ENCODE measurements at regions not wholly inside any gene's neighbourhood (a gene's known extent, or its start where the extent isn't known, plus 50 kb on each side); places are given as distances from the start of the nearest gene placed in this dataset.

- Mint-ChIP-seq H3K9me3 (peaks cover 6% of the 10 kb centered on the region), H3K4me1 (ENCODE audit: low read depth) (no peaks in the 10 kb centered on the region), H3K4me3 (no peak overlapping the region), H3K36me3 (ENCODE audit: insufficient read depth) (no peaks in the 10 kb centered on the region), H3K27me3 (ENCODE audit: low read depth) (no peaks in the 10 kb centered on the region)
- no peak for ATAC-seq
- no peak for DNase-seq
Observed at GRCh38 chr4:29142708-29143107, 1577.5 kb upstream of the PCDH7 start.

DNA sequence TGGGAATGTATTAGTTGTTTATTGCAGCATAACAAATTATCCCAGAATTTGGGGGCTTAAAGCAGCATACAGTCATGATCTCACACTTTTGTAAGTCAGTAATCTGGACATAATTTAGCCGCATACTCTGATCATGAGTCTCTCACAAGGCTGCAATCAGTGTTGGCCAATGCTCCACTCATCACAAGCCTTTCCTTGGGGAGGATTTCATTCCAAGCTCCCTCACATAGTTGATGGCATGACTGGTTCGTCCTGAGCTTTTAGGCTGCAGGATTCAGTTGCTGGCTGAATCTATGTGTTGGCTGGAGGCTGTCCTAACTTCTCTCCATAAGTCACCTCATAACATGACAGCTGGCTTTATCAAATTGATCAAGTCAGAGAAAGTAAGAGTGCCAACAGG, 1568.6 kb upstream of the PCDH7 start:
- Mint-ChIP-seq H3K4me3 (no peak overlapping the region), H3K27me3 (ENCODE audit: low read depth) (no peaks in the 10 kb centered on the region), H3K36me3 (ENCODE audit: insufficient read depth) (no peaks in the 10 kb centered on the region), H3K4me1 (ENCODE audit: low read depth) (no peaks in the 10 kb centered on the region), H3K9me3 (peaks cover 12% of the 10 kb centered on the region)
- ATAC-seq: no peak
- no peak for DNase-seq

DNA sequence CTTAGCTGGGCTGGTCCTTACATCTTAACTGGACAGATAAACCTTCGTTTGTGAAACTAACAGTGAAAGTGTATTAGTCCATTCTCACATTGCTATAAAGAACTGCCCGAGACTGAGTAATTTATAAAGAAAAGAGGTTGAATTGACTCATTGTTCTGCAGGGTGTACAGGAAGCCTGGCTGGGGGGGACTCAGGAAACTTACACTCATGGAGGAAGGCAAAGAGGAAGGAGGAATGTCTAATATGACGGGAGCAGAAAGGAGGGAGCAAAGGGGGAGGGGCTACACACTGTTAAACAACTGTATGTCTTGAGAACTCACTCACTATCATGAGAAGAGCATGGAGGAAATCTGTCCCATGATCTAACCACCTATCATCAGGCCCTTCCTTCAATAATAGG, 1566.5 kb upstream of the PCDH7 start:
- ATAC-seq (no peak), DNase-seq (no peak)
- H3K4me3 Mint-ChIP-seq: no peak overlapping the region
- H3K27me3 Mint-ChIP-seq (ENCODE audit: low read depth): no peaks in the 10 kb centered on the region
- H3K4me1 Mint-ChIP-seq (ENCODE audit: low read depth): no peaks in the 10 kb centered on the region
- peaks cover 13% of the 10 kb centered on the region for H3K9me3 Mint-ChIP-seq
- H3K36me3 Mint-ChIP-seq (ENCODE audit: insufficient read depth): no peaks in the 10 kb centered on the region

DNA sequence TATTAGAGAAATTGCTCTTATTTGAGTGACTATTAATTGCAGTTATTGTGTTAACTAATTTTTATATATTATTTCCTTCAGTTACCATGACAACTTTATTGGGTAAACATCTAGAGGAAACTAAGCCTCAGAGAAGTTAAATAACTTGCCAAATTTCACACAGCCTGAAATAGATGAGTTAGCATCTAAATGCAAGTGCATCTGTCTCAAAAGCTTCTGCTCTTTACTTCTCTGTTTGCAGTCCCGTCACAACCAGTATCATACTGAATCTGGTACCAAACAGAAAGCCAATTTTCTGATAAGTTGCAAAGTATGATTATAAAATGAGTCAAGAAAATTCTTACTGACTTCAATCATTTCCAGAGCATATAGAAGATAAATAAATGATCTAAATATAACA, 1544.9 kb upstream of the PCDH7 start:
- no peaks in the 10 kb centered on the region for H3K4me1 Mint-ChIP-seq (ENCODE audit: low read depth)
- H3K36me3 Mint-ChIP-seq (ENCODE audit: insufficient read depth): no peaks in the 10 kb centered on the region
- H3K27me3 Mint-ChIP-seq (ENCODE audit: low read depth): no peaks in the 10 kb centered on the region
- no peak for ATAC-seq
- DNase-seq: no peak
- peaks cover 10% of the 10 kb centered on the region for H3K9me3 Mint-ChIP-seq
- H3K4me3 Mint-ChIP-seq: no peak overlapping the region

DNA sequence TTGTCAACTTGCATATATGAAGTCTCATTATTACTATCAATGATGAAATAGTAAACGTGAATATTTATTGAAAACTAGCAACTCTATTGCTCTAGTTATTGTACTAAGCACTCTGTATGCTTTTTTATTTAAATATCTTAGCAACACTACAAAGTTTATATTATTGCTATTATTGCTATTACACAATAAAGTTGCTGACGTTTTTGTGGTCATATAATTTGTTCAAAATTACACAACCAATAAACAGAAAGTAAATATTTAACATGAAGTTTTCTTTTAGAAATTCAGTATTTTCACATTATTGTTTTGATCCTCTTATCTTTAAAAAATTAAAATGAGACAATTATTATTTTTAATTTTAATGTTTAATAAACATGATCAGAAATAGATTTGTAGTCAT, 1521.1 kb upstream of the PCDH7 start:
- ATAC-seq: no peak
- no peaks in the 10 kb centered on the region for H3K27me3 Mint-ChIP-seq (ENCODE audit: low read depth)
- H3K9me3 Mint-ChIP-seq: peaks cover 11% of the 10 kb centered on the region
- H3K4me1 Mint-ChIP-seq (ENCODE audit: low read depth): no peaks in the 10 kb centered on the region
- no peak overlapping the region for H3K4me3 Mint-ChIP-seq
- no peaks in the 10 kb centered on the region for H3K36me3 Mint-ChIP-seq (ENCODE audit: insufficient read depth)
- no peak for DNase-seq

DNA sequence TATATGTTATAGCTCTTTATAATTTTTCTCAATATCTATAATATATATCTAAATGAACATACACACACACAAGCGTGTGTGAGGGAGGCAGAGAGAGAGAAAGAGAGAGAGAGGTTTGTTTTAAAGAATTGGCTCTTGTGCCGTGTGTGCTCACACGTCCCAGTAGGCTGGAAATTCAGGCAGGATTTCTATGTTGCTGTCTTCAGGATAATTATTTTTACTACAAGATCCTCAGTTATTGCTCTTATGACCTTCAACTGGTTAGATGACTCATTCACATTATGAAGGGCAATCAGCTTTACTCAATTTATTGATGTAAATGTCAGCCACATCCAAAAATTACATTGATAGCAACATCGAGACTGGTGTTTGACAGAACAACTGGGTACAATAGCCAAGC, 1520.7 kb upstream of the PCDH7 start:
- Mint-ChIP-seq H3K9me3 (peaks cover 12% of the 10 kb centered on the region), H3K27me3 (ENCODE audit: low read depth) (no peaks in the 10 kb centered on the region), H3K36me3 (ENCODE audit: insufficient read depth) (no peaks in the 10 kb centered on the region), H3K4me3 (no peak overlapping the region), H3K4me1 (ENCODE audit: low read depth) (no peaks in the 10 kb centered on the region)
- ATAC-seq (no peak), DNase-seq (no peak)

DNA sequence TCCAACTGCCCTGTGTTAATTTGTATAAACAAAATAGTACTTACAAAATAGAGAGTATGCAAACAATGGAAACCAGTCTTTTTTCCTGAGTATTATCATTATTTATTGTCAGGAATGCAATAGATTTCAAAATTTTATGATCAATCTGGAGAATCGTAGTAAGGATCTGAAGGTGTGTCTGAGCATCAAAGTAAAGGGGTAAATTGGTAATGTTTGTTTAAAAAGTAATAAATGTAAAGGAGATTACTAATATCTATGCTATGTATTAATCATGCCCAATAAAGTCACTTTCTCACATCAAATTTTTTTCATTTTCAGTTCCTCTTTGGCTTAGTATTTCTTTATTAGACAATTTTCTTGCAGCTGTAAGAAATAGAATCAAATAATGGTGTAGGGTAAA, 1507.1 kb upstream of the PCDH7 start:
- no peaks in the 10 kb centered on the region for H3K27me3 Mint-ChIP-seq (ENCODE audit: low read depth)
- no peak overlapping the region for H3K4me3 Mint-ChIP-seq
- H3K4me1 Mint-ChIP-seq (ENCODE audit: low read depth): no peaks in the 10 kb centered on the region
- peaks cover 10% of the 10 kb centered on the region for H3K9me3 Mint-ChIP-seq
- ATAC-seq: no peak
- no peak for DNase-seq
- H3K36me3 Mint-ChIP-seq (ENCODE audit: insufficient read depth): no peaks in the 10 kb centered on the region

DNA sequence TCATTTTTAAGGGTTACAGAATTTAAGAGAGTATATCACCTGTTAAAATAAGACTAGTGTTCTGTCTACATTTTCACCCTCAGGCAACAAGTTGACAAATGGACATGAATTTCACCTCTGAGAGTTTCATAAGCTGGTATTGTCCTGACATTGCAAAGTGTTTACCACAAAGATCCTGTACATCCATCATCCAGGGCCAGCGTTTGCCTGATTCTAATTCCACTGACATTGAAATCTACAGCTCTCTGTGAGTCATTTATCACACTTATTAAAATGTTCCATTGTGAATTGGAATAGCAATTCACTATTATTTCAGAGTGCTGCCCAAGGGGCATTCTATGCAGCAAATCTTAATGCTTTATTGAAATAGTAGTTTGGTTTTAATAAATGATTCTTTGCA, 1499.4 kb upstream of the PCDH7 start:
- no peaks in the 10 kb centered on the region for H3K4me1 Mint-ChIP-seq (ENCODE audit: low read depth)
- ATAC-seq (no peak), DNase-seq (no peak)
- no peak overlapping the region for H3K4me3 Mint-ChIP-seq
- H3K9me3 Mint-ChIP-seq: no peaks in the 10 kb centered on the region
- no peaks in the 10 kb centered on the region for H3K27me3 Mint-ChIP-seq (ENCODE audit: low read depth)
- no peaks in the 10 kb centered on the region for H3K36me3 Mint-ChIP-seq (ENCODE audit: insufficient read depth)

GRCh38 chr4:29224911-29225310, 1495.3 kb upstream of the PCDH7 start:
- H3K36me3 Mint-ChIP-seq (ENCODE audit: insufficient read depth): no peaks in the 10 kb centered on the region
- no peaks in the 10 kb centered on the region for H3K4me1 Mint-ChIP-seq (ENCODE audit: low read depth)
- H3K4me3 Mint-ChIP-seq: no peak overlapping the region
- DNase-seq (no peak), ATAC-seq (no peak)
- H3K9me3 Mint-ChIP-seq: peaks cover 5% of the 10 kb centered on the region
- H3K27me3 Mint-ChIP-seq (ENCODE audit: low read depth): no peaks in the 10 kb centered on the region

DNA sequence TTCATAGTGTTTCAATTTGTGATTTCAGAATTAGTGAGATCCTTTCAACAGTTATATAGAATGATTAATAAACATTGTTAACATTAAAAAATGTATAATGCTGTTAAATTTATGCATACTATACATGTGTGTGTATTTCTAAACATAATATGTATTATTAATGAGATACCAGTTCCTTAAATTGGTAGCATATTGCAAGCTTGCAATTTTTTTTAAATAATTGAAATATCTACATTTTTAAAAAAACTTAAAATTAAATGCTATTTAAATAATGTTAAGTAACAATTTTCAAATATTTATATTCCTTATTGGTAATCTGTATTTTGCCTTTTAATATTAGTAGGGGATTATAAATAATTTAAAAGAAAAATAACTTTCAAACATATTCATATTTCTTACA, 1479.5 kb upstream of the PCDH7 start:
- Mint-ChIP-seq H3K4me3 (no peak overlapping the region), H3K27me3 (ENCODE audit: low read depth) (no peaks in the 10 kb centered on the region), H3K9me3 (peaks cover 12% of the 10 kb centered on the region), H3K4me1 (ENCODE audit: low read depth) (no peaks in the 10 kb centered on the region), H3K36me3 (ENCODE audit: insufficient read depth) (no peaks in the 10 kb centered on the region)
- DNase-seq (no peak), ATAC-seq (no peak)

DNA sequence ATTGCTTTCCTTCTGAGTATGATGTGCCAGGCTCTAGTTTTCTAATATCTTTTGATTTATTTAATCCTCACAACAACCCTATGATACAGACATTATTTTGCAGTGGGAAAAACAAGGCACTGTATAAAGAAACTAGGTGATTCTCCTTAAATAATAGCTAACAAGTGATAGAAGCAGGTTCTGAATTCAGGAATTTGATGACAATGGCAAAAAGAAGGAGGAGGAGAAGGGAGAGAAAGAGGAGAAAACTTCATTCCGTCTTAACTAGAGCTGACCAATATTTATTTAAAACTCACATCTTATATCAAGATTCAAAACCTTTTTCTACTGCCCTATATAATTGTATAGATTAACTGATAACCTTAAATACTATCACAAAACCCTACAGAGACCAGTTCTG, 1477.1 kb upstream of the PCDH7 start:
- Mint-ChIP-seq H3K9me3 (peaks cover under 1% of the 10 kb centered on the region), H3K4me1 (ENCODE audit: low read depth) (no peaks in the 10 kb centered on the region), H3K27me3 (ENCODE audit: low read depth) (no peaks in the 10 kb centered on the region), H3K4me3 (no peak overlapping the region), H3K36me3 (ENCODE audit: insufficient read depth) (no peaks in the 10 kb centered on the region)
- DNase-seq: no peak
- ATAC-seq: no peak

DNA sequence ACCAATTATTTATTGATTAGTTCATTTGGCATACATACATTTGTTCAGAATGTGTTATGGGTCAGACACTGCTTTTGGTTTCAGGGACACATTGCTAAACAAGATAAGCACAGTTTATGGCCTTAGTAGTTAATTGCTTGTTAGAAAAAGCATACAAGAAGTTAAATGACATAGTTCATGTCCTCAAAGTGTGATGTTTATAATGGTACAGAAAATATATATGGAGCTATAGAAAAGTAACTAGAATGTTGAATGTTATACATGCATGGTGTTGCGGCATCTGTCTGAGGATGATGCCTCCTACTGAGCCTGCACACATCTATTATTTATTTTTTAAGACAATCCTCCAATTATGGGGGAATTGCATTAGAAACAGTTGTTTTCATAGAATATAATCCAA, 1476.3 kb upstream of the PCDH7 start:
- ATAC-seq (no peak), DNase-seq (no peak)
- no peaks in the 10 kb centered on the region for H3K36me3 Mint-ChIP-seq (ENCODE audit: insufficient read depth)
- H3K4me1 Mint-ChIP-seq (ENCODE audit: low read depth): no peaks in the 10 kb centered on the region
- H3K4me3 Mint-ChIP-seq: no peak overlapping the region
- H3K9me3 Mint-ChIP-seq: peaks cover 4% of the 10 kb centered on the region
- H3K27me3 Mint-ChIP-seq (ENCODE audit: low read depth): no peaks in the 10 kb centered on the region

DNA sequence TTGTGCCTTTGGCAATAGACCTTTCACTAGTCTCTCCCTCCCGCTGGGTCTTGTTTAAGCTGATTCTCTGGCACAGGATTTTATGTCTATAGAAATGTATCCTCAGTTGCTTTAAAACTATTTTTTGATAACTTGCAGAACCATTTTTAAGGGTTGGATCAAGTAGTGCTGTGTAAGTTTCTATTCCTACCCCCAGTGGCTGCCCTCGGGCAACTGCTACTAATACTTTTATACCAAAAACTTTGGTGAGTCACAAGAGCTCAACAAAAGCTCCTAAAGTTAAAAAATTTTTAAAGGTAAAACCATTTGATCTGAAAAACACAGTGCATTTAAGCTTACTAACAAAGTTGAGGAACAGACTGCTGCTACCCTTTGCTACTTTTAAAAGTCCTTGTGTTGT, 1460.6 kb upstream of the PCDH7 start:
- DNase-seq (no peak), ATAC-seq (no peak)
- Mint-ChIP-seq H3K4me3 (no peak overlapping the region), H3K9me3 (peaks cover 28% of the 10 kb centered on the region), H3K27me3 (ENCODE audit: low read depth) (no peaks in the 10 kb centered on the region), H3K4me1 (ENCODE audit: low read depth) (no peaks in the 10 kb centered on the region), H3K36me3 (ENCODE audit: insufficient read depth) (no peaks in the 10 kb centered on the region)

DNA sequence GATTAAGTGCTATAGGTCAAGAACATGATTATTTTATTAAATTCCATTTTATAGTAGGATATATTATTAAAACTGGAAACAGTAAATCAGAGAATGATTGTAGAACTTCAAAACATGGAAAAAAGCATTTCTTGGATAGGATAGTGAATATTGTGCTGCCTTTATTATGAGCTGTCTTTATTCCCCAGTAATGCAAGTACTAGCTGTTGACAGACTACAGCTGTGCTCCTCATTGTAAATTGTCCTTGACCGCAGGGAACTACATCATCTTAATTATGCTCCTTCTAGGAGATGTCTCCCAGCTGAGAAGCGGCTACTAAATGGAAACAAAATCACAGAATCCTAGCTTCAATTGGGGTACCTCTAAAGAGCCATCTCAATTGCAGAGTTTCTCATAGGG, 1457.2 kb upstream of the PCDH7 start:
- DNase-seq (no peak), ATAC-seq (no peak)
- Mint-ChIP-seq H3K27me3 (ENCODE audit: low read depth) (no peaks in the 10 kb centered on the region), H3K4me1 (ENCODE audit: low read depth) (no peaks in the 10 kb centered on the region), H3K4me3 (no peak overlapping the region), H3K9me3 (peaks cover 17% of the 10 kb centered on the region), H3K36me3 (ENCODE audit: insufficient read depth) (no peaks in the 10 kb centered on the region)

DNA sequence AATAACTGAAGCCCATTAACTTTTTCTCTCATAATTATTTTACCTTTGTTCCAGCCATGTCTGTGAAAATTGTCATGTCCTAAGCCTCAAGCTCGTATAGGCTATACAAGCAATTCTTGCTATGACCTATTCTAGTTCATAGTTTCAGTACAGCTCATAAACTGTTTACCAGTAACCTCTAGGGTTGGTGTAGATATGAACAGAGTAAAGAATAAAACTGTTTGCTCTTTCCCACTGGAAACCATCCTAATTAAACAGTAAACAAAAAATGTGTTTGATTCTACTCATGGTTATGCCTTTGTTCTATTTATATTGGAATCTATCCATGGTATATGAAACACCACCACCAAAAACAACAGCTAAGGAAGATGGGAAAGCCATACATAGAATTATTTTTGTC, 1444.0 kb upstream of the PCDH7 start:
- no peaks in the 10 kb centered on the region for H3K4me1 Mint-ChIP-seq (ENCODE audit: low read depth)
- ATAC-seq (no peak), DNase-seq (no peak)
- H3K4me3 Mint-ChIP-seq: no peak overlapping the region
- no peaks in the 10 kb centered on the region for H3K36me3 Mint-ChIP-seq (ENCODE audit: insufficient read depth)
- H3K27me3 Mint-ChIP-seq (ENCODE audit: low read depth): no peaks in the 10 kb centered on the region
- peaks cover 14% of the 10 kb centered on the region for H3K9me3 Mint-ChIP-seq

DNA sequence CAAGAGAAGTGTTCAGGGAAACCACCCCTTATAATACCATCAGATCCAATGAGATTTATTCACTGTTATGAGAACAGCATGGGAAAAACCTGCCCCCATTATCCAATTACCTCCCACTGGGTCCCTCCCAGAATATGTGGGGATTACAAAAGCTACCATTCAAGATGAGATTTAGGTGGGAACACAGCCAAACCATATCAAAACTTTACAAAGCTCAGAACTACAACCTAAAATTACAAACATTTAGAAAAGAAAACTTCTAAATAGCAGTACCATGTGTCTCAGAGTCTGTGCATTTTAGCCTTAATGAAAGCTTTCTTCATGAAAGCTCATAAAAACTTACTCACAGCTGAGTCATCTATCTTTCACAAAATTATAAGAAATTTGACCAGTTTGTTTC, 1442.8 kb upstream of the PCDH7 start:
- no peak for DNase-seq
- H3K4me1 Mint-ChIP-seq (ENCODE audit: low read depth): no peaks in the 10 kb centered on the region

More for the DNA sequence above, 1442.8 kb upstream of the PCDH7 start:
- no peaks in the 10 kb centered on the region for H3K36me3 Mint-ChIP-seq (ENCODE audit: insufficient read depth)
- no peak overlapping the region for H3K4me3 Mint-ChIP-seq
- no peak for ATAC-seq
- no peaks in the 10 kb centered on the region for H3K27me3 Mint-ChIP-seq (ENCODE audit: low read depth)
- peaks cover 14% of the 10 kb centered on the region for H3K9me3 Mint-ChIP-seq

Data from activated T-cell treated with anti-CD3 and anti-CD28 coated beads, Interleukin-2, amount 50 U/mL, for 4 hours (primary cell).